ENCODE measurements at regions not wholly inside any gene's neighbourhood (a gene's known extent, or its start where the extent isn't known, plus 50 kb on each side); places are given as distances from the start of the nearest gene placed in this dataset.

- no peak overlapping the region for H3K27ac ChIP-seq (ENCODE audit: low read depth in 1 of 2, low read length in 2 of 2)
- H3K4me1 ChIP-seq (ENCODE audit: insufficient read depth, low read length), result peaks cover 3% of the 10 kb centered on the region
- H3K27ac Mint-ChIP-seq, result no peak overlapping the region
- ChIA-PET POLR2A (no interaction called here), CTCF (interaction anchor here (1.3 kb wide), 1 partner anchor 12 kb away, joined by 3 read pairs; no protein-coding TSS in a partner anchor)
- no peaks in the 10 kb centered on the region for H3K9me3 ChIP-seq (ENCODE audit: control insufficient read depth in 1 of 2, insufficient read depth in 1 of 2, low read length in 2 of 2)
- ATAC-seq (ENCODE audit: poor library complexity) (no peak), DNase-seq (no peak)
- H3K36me3 Mint-ChIP-seq (ENCODE audit: low read depth), result no peaks in the 10 kb centered on the region
- no peaks in the 10 kb centered on the region for H3K4me1 Mint-ChIP-seq (ENCODE audit: low read depth)
- intact Hi-C loops (cut with DNase I, micrococcal nuclease), result no loop called here
- H3K27me3 ChIP-seq (ENCODE audit: control insufficient read depth in 1 of 2, insufficient read depth in 2 of 2, low read length in 2 of 2), result no peaks in the 10 kb centered on the region
- H3K4me3 Mint-ChIP-seq, result no peak overlapping the region
- no peaks in the 10 kb centered on the region for H3K27me3 Mint-ChIP-seq
- TF ChIP-seq CTCF (IDR thresholded peaks at IDR 0.05), result no peak
- H3K36me3 ChIP-seq (ENCODE audit: insufficient read depth, low read length), result no peaks in the 10 kb centered on the region
- no peaks in the 10 kb centered on the region for H3K9me3 Mint-ChIP-seq
- H3K4me3 ChIP-seq (ENCODE audit: low read length), result no peak overlapping the region
These were observed 114.5 kb downstream of the RXFP2 start for GRCh38 chr13:31853643-31854326.

- no peak overlapping the region for H3K4me3 ChIP-seq (ENCODE audit: low read length)
- Mint-ChIP-seq H3K27me3 (no peaks in the 10 kb centered on the region), H3K4me3 (no peak overlapping the region), H3K9me3 (no peaks in the 10 kb centered on the region), H3K4me1 (ENCODE audit: low read depth) (no peaks in the 10 kb centered on the region), H3K27ac (no peak overlapping the region), H3K36me3 (ENCODE audit: low read depth) (no peaks in the 10 kb centered on the region)
- no peak for TF ChIP-seq CTCF (IDR thresholded peaks at IDR 0.05)
- no peak overlapping the region for H3K27ac ChIP-seq (ENCODE audit: low read depth in 1 of 2, low read length in 2 of 2)
- ChIA-PET POLR2A (no interaction called here), CTCF (no interaction called here)
- no peaks in the 10 kb centered on the region for H3K4me1 ChIP-seq (ENCODE audit: insufficient read depth, low read length)
- intact Hi-C loops (cut with DNase I, micrococcal nuclease), result no loop called here
- H3K9me3 ChIP-seq (ENCODE audit: control insufficient read depth in 1 of 2, insufficient read depth in 1 of 2, low read length in 2 of 2), result peaks cover 0 to 3% of the 10 kb centered on the region in 2 experiments
- DNase-seq, result no peak
- H3K36me3 ChIP-seq (ENCODE audit: insufficient read depth, low read length), result no peaks in the 10 kb centered on the region
- H3K27me3 ChIP-seq (ENCODE audit: control insufficient read depth in 1 of 2, insufficient read depth in 2 of 2, low read length in 2 of 2), result no peaks in the 10 kb centered on the region
- ATAC-seq (ENCODE audit: poor library complexity), result no peak
These were observed 120.2 kb downstream of the RXFP2 start for GRCh38 chr13:31859571-31859970.

GRCh38 chr13:31860002-31860401, 120.7 kb downstream of the RXFP2 start:
- no peaks in the 10 kb centered on the region for H3K4me1 ChIP-seq (ENCODE audit: insufficient read depth, low read length)
- no peaks in the 10 kb centered on the region for H3K4me1 Mint-ChIP-seq (ENCODE audit: low read depth)
- ChIA-PET CTCF (no interaction called here), POLR2A (no interaction called here)
- DNase-seq, result no peak
- no peaks in the 10 kb centered on the region for H3K27me3 ChIP-seq (ENCODE audit: control insufficient read depth in 1 of 2, insufficient read depth in 2 of 2, low read length in 2 of 2)
- H3K27ac ChIP-seq (ENCODE audit: low read depth in 1 of 2, low read length in 2 of 2), result no peak overlapping the region
- H3K27me3 Mint-ChIP-seq, result no peaks in the 10 kb centered on the region
- no peaks in the 10 kb centered on the region for H3K36me3 ChIP-seq (ENCODE audit: insufficient read depth, low read length)
- no peak overlapping the region for H3K4me3 ChIP-seq (ENCODE audit: low read length)
- H3K9me3 Mint-ChIP-seq, result peaks cover 2% of the 10 kb centered on the region
- H3K9me3 ChIP-seq (ENCODE audit: control insufficient read depth in 1 of 2, insufficient read depth in 1 of 2, low read length in 2 of 2), result peaks cover 0 to 3% of the 10 kb centered on the region in 2 experiments
- H3K4me3 Mint-ChIP-seq, result no peak overlapping the region
- intact Hi-C loops (cut with DNase I, micrococcal nuclease), result no loop called here
- ATAC-seq (ENCODE audit: poor library complexity), result no peak
- no peak for TF ChIP-seq CTCF (IDR thresholded peaks at IDR 0.05)
- no peaks in the 10 kb centered on the region for H3K36me3 Mint-ChIP-seq (ENCODE audit: low read depth)
- no peak overlapping the region for H3K27ac Mint-ChIP-seq

Measured in CD4-positive, alpha-beta T cell (primary cell).